ENCODE measurements at regions not wholly inside any gene's neighbourhood (a gene's known extent, or its start where the extent isn't known, plus 50 kb on each side); places are given as distances from the start of the nearest gene placed in this dataset.

GRCh38 chr3:48070030-48070429 lies 53.8 kb upstream of the MAP4 start:
- TF ChIP-seq CTCF (IDR thresholded peaks at IDR 0.05), result no peak
- no peak for TF ChIP-seq POLR2A (IDR thresholded peaks at IDR 0.05)

Measured in right lobe of liver (tissue), 4 donors.